Activated CD8-positive, alpha-beta T cell treated with anti-CD3 and anti-CD28 coated beads for 36 hours (primary cell): ENCODE measurements at regions not wholly inside any gene's neighbourhood (a gene's known extent, or its start where the extent isn't known, plus 50 kb on each side); places are given as distances from the start of the nearest gene placed in this dataset.

ENCODE experiments used
- ATAC-seq: fragments of 200-7000 bp; cut with Tn5 transposase; one replicate; pipeline ENCODE4 v1.10.0; 2021; ENCODE audit warnings: mild to moderate bottlenecking, moderate library complexity
- CTCF ChIA-PET: fragments of 350-600 bp; sonication (Branson Sonifier 250); formaldehyde crosslinking; loops from one replicate; lab custom pipeline; 2021; ENCODE audit warnings: antibody characterized with exemption; lab: Charles Lee
- POLR2A ChIA-PET: fragments of 350-600 bp; sonication (Branson Sonifier 250); formaldehyde crosslinking; loops from one replicate; lab custom pipeline; 2021; ENCODE audit warnings: antibody characterized with exemption; lab: Charles Lee
- DNase-seq: peaks from one replicate; pipeline ENCODE4 v3.0.0-alpha.2; 2020
- H3K27ac Mint-ChIP-seq: one replicate; pipeline ENCODE4 v1.8.0; 2021; ENCODE audit warnings: mild to moderate bottlenecking, mixed read lengths
- H3K27me3 Mint-ChIP-seq: one replicate; pipeline ENCODE4 v1.8.0; 2021; ENCODE audit warnings: mixed read lengths
- H3K36me3 Mint-ChIP-seq: one replicate; pipeline ENCODE4 v1.8.0; 2021; ENCODE audit warnings: low read depth, mixed read lengths
- H3K4me1 Mint-ChIP-seq: one replicate; pipeline ENCODE4 v1.8.0; 2021; ENCODE audit warnings: low read depth, mixed read lengths
- H3K4me3 Mint-ChIP-seq: one replicate; pipeline ENCODE4 v1.8.0; 2021; ENCODE audit warnings: mild to moderate bottlenecking, moderate library complexity, mixed read lengths
- H3K9me3 Mint-ChIP-seq: one replicate; pipeline ENCODE4 v1.8.0; 2021; ENCODE audit warnings: mixed read lengths
- intact Hi-C: fragments of 100-400 bp; cut with micrococcal nuclease; formaldehyde crosslinking; loops from one replicate; pipeline ENCODE4 v1.10.0; 2022
- TF ChIP-seq, protein P1 (sequence below): fragments of 200-600 bp; IDR thresholded peaks from one replicate; pipeline ENCODE4 v1.8.0; 2022; ENCODE audit warnings: antibody characterized with exemption, mild to moderate bottlenecking

- no peak for DNase-seq
- TF ChIP-seq, protein P1, sequence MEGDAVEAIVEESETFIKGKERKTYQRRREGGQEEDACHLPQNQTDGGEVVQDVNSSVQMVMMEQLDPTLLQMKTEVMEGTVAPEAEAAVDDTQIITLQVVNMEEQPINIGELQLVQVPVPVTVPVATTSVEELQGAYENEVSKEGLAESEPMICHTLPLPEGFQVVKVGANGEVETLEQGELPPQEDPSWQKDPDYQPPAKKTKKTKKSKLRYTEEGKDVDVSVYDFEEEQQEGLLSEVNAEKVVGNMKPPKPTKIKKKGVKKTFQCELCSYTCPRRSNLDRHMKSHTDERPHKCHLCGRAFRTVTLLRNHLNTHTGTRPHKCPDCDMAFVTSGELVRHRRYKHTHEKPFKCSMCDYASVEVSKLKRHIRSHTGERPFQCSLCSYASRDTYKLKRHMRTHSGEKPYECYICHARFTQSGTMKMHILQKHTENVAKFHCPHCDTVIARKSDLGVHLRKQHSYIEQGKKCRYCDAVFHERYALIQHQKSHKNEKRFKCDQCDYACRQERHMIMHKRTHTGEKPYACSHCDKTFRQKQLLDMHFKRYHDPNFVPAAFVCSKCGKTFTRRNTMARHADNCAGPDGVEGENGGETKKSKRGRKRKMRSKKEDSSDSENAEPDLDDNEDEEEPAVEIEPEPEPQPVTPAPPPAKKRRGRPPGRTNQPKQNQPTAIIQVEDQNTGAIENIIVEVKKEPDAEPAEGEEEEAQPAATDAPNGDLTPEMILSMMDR = no peak
- Mint-ChIP-seq H3K36me3 (no peaks in the 10 kb centered on the region), H3K4me3 (no peak overlapping the region), H3K27ac (no peak overlapping the region), H3K4me1 (no peaks in the 10 kb centered on the region), H3K9me3 (no peaks in the 10 kb centered on the region), H3K27me3 (no peaks in the 10 kb centered on the region)
- ChIA-PET POLR2A (no interaction called here), CTCF (no interaction called here)
- intact Hi-C loops = no loop called here
- no peak for ATAC-seq
Observed at GRCh38 chr9:134993996-134994720, 76.4 kb upstream of the FCN1 start.

DNA sequence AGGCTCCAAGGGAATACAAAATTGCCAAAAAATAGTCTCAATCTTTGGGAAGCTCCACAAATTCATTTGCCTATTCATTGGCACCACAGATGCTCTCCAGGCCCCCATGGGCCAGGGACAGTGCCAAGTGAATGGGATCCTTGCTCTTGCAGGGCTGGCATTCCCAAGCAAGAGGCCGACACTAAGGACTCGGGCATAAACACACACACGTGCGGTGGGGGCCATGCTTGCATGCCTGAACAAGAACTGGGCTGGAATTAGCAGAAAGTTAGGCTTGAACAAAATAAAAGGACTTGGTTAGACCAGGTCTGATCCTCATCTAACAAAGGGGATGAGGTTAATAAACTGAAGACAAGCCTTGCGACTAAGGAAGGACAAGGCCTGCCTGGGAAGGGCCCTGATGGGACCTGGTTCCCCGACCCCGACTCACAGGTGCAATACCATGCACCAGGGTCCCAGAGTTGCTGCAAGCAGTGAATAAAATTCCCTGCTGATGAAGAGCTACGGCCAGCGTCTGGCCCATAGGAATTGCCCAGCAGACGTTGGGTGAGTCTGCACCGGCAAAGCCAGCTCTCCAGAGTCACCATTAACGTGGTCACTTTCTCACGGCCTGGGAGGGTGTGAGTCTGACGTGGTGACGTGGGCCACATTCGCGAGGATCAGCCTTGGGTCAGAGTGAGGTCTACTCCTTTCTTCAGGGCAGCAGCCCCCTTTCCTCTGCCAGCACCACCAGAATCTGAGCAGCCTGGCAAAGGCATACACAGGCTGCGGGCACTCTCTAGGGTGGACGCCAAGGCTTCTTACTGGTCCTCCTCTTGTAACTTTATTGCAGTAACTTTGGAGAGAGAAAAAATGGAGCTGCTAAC, 77.4 kb upstream of the FCN1 start:
- H3K36me3 Mint-ChIP-seq = no peaks in the 10 kb centered on the region
- POLR2A ChIA-PET = no interaction called here
- H3K4me3 Mint-ChIP-seq = no peak overlapping the region
- no peak for ATAC-seq
- TF ChIP-seq, protein P1 = no peak
- H3K9me3 Mint-ChIP-seq = peaks cover 3% of the 10 kb centered on the region
- CTCF ChIA-PET = no interaction called here
- no peaks in the 10 kb centered on the region for H3K27me3 Mint-ChIP-seq
- H3K4me1 Mint-ChIP-seq = no peaks in the 10 kb centered on the region
- no peak for DNase-seq
- intact Hi-C loops = no loop called here
- no peak overlapping the region for H3K27ac Mint-ChIP-seq

GRCh38 chr9:134995792-134996120, 78.0 kb upstream of the FCN1 start:
- no peaks in the 10 kb centered on the region for H3K36me3 Mint-ChIP-seq

DNA sequence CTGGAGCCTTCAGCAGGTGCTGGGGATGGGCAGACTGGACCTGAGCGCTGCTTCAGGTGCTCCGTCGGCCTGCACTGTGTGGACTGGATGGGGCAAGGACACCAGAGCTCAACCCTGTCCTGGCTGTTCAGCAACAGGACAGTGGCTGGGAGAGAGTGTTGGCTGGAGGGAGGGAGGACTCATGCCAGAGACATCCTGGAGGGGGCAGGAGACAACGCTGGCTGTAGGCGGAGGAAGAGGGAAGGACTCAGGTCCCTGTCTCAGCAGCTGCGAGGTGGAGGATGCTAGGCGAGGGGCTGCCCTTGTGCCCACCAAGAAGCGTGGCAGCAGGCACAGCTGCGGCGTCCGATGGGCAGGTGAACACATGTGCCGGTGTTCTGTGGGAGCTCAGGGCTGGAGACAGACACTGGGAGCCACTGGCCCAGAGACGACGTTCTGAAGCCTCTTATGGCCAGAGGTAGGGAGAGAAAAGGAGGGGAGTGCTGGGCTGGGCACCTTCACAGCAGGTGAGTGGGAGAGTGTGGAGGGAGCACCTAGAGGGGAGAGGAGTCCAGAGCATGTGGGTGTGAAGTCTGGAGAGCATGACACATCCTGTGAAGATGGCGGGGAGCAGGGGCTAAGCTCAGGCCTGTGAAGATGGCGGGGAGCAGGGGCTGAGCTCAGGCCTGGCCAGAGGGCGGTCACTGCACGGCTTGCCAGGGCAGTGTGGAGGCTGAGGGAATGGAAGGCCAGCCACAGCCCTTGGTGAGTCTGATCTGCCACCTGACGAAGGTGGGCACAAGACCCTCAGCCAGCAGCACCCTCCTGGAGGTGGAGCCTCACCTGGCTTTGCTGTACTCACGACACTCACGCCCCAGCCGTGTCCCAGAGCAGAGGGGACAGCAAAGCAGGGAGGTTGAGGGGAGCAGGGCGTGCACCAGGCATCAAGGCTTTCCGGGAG, 79.1 kb upstream of the FCN1 start:
- TF ChIP-seq, protein P1 = no peak
- ChIA-PET CTCF (no interaction called here), POLR2A (interaction anchor here (0.6 kb wide), 1 partner anchor 487 kb away, joined by 3 read pairs; no protein-coding TSS in a partner anchor)
- H3K9me3 Mint-ChIP-seq = peaks cover 11% of the 10 kb centered on the region
- H3K27ac Mint-ChIP-seq = no peak overlapping the region
- H3K4me1 Mint-ChIP-seq = no peaks in the 10 kb centered on the region
- H3K27me3 Mint-ChIP-seq = no peaks in the 10 kb centered on the region
- H3K4me3 Mint-ChIP-seq = no peak overlapping the region
- DNase-seq (no peak), ATAC-seq (no peak)
- no peaks in the 10 kb centered on the region for H3K36me3 Mint-ChIP-seq
- intact Hi-C loops = no loop called here

More at GRCh38 chr9:134995792-134996120, 78.0 kb upstream of the FCN1 start:
- H3K27ac Mint-ChIP-seq = no peak overlapping the region
- POLR2A ChIA-PET = no interaction called here
- TF ChIP-seq, protein P1 = no peak
- H3K9me3 Mint-ChIP-seq = peaks cover 7% of the 10 kb centered on the region
- H3K27me3 Mint-ChIP-seq = no peaks in the 10 kb centered on the region
- DNase-seq = no peak
- no peak for ATAC-seq
- no peak overlapping the region for H3K4me3 Mint-ChIP-seq
- CTCF ChIA-PET = no interaction called here
- intact Hi-C loops = no loop called here
- no peaks in the 10 kb centered on the region for H3K4me1 Mint-ChIP-seq
